GM23338 (cell line): ENCODE measurements at regions not wholly inside any gene's neighbourhood (a gene's known extent, or its start where the extent isn't known, plus 50 kb on each side); places are given as distances from the start of the nearest gene placed in this dataset.

Experiments
- ATAC-seq: fragments of 200-7000 bp; cut with Tn5 transposase; 3 replicates; pipeline ENCODE4 v1.9.1; 2020
- DNase-seq: peaks from one replicate; pipeline ENCODE4 v3.0.0-alpha.2; 2015; ENCODE audit warnings: low spot score
- H2AFZ ChIP-seq: fragments of 200-600 bp; sonication (generic); 2 replicates; pipeline ENCODE4 v1.8.0; 2016; ENCODE audit warnings: antibody characterized with exemption, mild to moderate bottlenecking, moderate library complexity
- H3F3A ChIP-seq: fragments of 200-600 bp; sonication (generic); replicated peaks from 2 replicates; pipeline ENCODE4 v1.8.0; 2017; ENCODE audit warnings: antibody characterized with exemption, mixed run types, low read depth
- H3K27ac ChIP-seq: fragments of 200-600 bp; sonication (generic); 2 replicates; pipeline ENCODE4 v1.6.1; 2016; ENCODE audit warnings: low read depth
- H3K27me3 ChIP-seq: fragments of 200-600 bp; sonication (generic); 2 replicates; pipeline ENCODE4 v1.8.0; 2016; ENCODE audit warnings: mild to moderate bottlenecking, mixed run types, moderate library complexity; ENCODE audit not compliant: insufficient read depth
- H3K36me3 ChIP-seq: fragments of 200-600 bp; sonication (generic); 2 replicates; pipeline ENCODE4 v1.8.0; 2016; ENCODE audit warnings: mild to moderate bottlenecking; ENCODE audit not compliant: insufficient read depth
- H3K4me1 ChIP-seq: fragments of 200-600 bp; sonication (generic); 2 replicates; pipeline ENCODE4 v1.8.0; 2016; ENCODE audit warnings: mild to moderate bottlenecking, moderate library complexity; ENCODE audit not compliant: insufficient read depth
- H3K4me2 ChIP-seq: fragments of 200-600 bp; sonication (generic); 2 replicates; pipeline ENCODE4 v1.7.1; 2017; ENCODE audit warnings: mixed run types
- H3K4me3 ChIP-seq: fragments of 200-600 bp; sonication (generic); 2 replicates; pipeline ENCODE4 v1.6.1; 2016; ENCODE audit warnings: mixed run types
- H3K79me2 ChIP-seq: fragments of 200-600 bp; sonication (generic); replicated peaks from 2 replicates; pipeline ENCODE4 v1.8.0; 2017; ENCODE audit warnings: mild to moderate bottlenecking; ENCODE audit not compliant: insufficient read depth
- H3K9me2 ChIP-seq: fragments of 200-600 bp; sonication (generic); 2 replicates; pipeline ENCODE4 v1.8.0; 2017; ENCODE audit not compliant: insufficient read depth
- H4K20me1 ChIP-seq: fragments of 200-600 bp; sonication (generic); replicated peaks from 2 replicates; pipeline ENCODE4 v1.8.0; 2017; ENCODE audit warnings: mild to moderate bottlenecking; ENCODE audit not compliant: insufficient read depth
- H3K27ac Mint-ChIP-seq: 2 replicates; pipeline ENCODE4 v1.8.0; 2020; ENCODE audit warnings: inconsistent platforms, mild to moderate bottlenecking, moderate library complexity, mixed read lengths
- H3K27me3 Mint-ChIP-seq: 3 replicates; pipeline ENCODE4 v1.8.0; 2022; ENCODE audit warnings: low read depth, mild to moderate bottlenecking, moderate library complexity, mixed read lengths, inconsistent platforms; ENCODE audit not compliant: insufficient read depth, poor library complexity
- H3K36me3 Mint-ChIP-seq: 3 replicates; pipeline ENCODE4 v1.8.0; 2021; ENCODE audit warnings: low read depth, mild to moderate bottlenecking, inconsistent platforms, moderate library complexity, mixed read lengths
- H3K4me1 Mint-ChIP-seq: 3 replicates; pipeline ENCODE4 v1.8.0; 2020; ENCODE audit warnings: mild to moderate bottlenecking, inconsistent platforms, mixed read lengths
- H3K4me3 Mint-ChIP-seq: 3 replicates; pipeline ENCODE4 v1.8.0; 2021; ENCODE audit warnings: moderate library complexity, mild to moderate bottlenecking, inconsistent platforms, mixed read lengths
- H3K9me3 Mint-ChIP-seq: 3 replicates; pipeline ENCODE4 v1.8.0; 2020; ENCODE audit warnings: moderate library complexity, mild to moderate bottlenecking, inconsistent platforms, mixed read lengths
- CREB1 ChIP-seq: fragments of 250-450 bp; sonication (Bioruptor Pico); IDR thresholded peaks from 2 replicates; pipeline ENCODE4 v1.5.0; 2020; ENCODE audit warnings: low read depth, mild to moderate bottlenecking, moderate library complexity
- CTCF ChIP-seq, 2 experiments: fragments of 200-600 bp in 1 of 2; sonication (generic) in 1 of 2; conservative IDR thresholded peaks; 2 replicates each; pipeline versions ENCODE4 v1.5.1 to v1.6.1; 2016 to 2017; ENCODE audit warnings: antibody characterized with exemption in 2 of 2, low read depth in 2 of 2, mild to moderate bottlenecking in 2 of 2, moderate library complexity in 1 of 2
- ETS1 ChIP-seq: IDR thresholded peaks from 2 replicates; pipeline ENCODE4 v1.6.1; 2016; ENCODE audit warnings: antibody characterized with exemption
- EZH2 ChIP-seq: fragments of 200-600 bp; sonication (generic); IDR thresholded peaks from one replicate; pipeline ENCODE4 v1.8.0; 2017; ENCODE audit warnings: antibody characterized with exemption, mild to moderate bottlenecking, low read depth; ENCODE audit not compliant: unreplicated experiment
- EZH2phosphoT487 ChIP-seq: fragments of 200-600 bp; sonication (generic); IDR thresholded peaks from one replicate; pipeline ENCODE4 v1.8.1; 2018; ENCODE audit warnings: antibody characterized with exemption; ENCODE audit not compliant: unreplicated experiment
- JUNB ChIP-seq: IDR thresholded peaks from one replicate; pipeline ENCODE4 v1.6.1; 2016; ENCODE audit warnings: antibody characterized with exemption; ENCODE audit not compliant: unreplicated experiment
- NANOG ChIP-seq: IDR thresholded peaks from 2 replicates; pipeline ENCODE4 v1.6.1; 2016; ENCODE audit warnings: antibody characterized with exemption, borderline replicate concordance
- POLR2AphosphoS5 ChIP-seq: IDR thresholded peaks from 2 replicates; pipeline ENCODE4 v1.6.1; 2016; ENCODE audit warnings: antibody characterized with exemption, low read depth
- STAT1 ChIP-seq: IDR thresholded peaks from one replicate; pipeline ENCODE4 v1.6.1; 2016; ENCODE audit warnings: antibody characterized with exemption; ENCODE audit not compliant: unreplicated experiment
- ZNF114 ChIP-seq: fragments of 250-450 bp; sonication (Bioruptor Pico); IDR thresholded peaks from 2 replicates; pipeline ENCODE4 v1.5.0; 2020; ENCODE audit warnings: mild to moderate bottlenecking, moderate library complexity
- ZNF331 ChIP-seq: fragments of 250-450 bp; sonication (Bioruptor Pico); IDR thresholded peaks from 2 replicates; pipeline ENCODE4 v1.5.0; 2020; ENCODE audit warnings: low read depth, mild to moderate bottlenecking, moderate library complexity
- TF ChIP-seq, protein P1 (sequence below): fragments of 250-450 bp; sonication (Bioruptor Pico); IDR thresholded peaks from 2 replicates; pipeline ENCODE4 v1.5.0; 2020; ENCODE audit warnings: mild to moderate bottlenecking, moderate library complexity
- TF ChIP-seq, protein P2 (sequence below): IDR thresholded peaks from one replicate; pipeline ENCODE4 v1.6.1; 2018; ENCODE audit warnings: antibody characterized with exemption; ENCODE audit not compliant: unreplicated experiment

- no peak overlapping the region for H3K4me2 ChIP-seq
- no peaks in the 10 kb centered on the region for H3K9me3 Mint-ChIP-seq
- no peaks in the 10 kb centered on the region for H4K20me1 ChIP-seq
- TF ChIP-seq ZNF114 (CRISPR knock-in tag) (no peak), JUNB (no peak), ZNF331 (CRISPR knock-in tag) (no peak), STAT1 (no peak), CTCF (conservative IDR thresholded peaks at IDR 0.05; ENCODE audit: low read depth in 2 of 2) (no peak), NANOG (no peak), ETS1 (no peak), EZH2 (no peak), EZH2phosphoT487 (no peak), POLR2AphosphoS5 (no peak), CREB1 (CRISPR knock-in tag) (no peak)
- TF ChIP-seq, protein P1, sequence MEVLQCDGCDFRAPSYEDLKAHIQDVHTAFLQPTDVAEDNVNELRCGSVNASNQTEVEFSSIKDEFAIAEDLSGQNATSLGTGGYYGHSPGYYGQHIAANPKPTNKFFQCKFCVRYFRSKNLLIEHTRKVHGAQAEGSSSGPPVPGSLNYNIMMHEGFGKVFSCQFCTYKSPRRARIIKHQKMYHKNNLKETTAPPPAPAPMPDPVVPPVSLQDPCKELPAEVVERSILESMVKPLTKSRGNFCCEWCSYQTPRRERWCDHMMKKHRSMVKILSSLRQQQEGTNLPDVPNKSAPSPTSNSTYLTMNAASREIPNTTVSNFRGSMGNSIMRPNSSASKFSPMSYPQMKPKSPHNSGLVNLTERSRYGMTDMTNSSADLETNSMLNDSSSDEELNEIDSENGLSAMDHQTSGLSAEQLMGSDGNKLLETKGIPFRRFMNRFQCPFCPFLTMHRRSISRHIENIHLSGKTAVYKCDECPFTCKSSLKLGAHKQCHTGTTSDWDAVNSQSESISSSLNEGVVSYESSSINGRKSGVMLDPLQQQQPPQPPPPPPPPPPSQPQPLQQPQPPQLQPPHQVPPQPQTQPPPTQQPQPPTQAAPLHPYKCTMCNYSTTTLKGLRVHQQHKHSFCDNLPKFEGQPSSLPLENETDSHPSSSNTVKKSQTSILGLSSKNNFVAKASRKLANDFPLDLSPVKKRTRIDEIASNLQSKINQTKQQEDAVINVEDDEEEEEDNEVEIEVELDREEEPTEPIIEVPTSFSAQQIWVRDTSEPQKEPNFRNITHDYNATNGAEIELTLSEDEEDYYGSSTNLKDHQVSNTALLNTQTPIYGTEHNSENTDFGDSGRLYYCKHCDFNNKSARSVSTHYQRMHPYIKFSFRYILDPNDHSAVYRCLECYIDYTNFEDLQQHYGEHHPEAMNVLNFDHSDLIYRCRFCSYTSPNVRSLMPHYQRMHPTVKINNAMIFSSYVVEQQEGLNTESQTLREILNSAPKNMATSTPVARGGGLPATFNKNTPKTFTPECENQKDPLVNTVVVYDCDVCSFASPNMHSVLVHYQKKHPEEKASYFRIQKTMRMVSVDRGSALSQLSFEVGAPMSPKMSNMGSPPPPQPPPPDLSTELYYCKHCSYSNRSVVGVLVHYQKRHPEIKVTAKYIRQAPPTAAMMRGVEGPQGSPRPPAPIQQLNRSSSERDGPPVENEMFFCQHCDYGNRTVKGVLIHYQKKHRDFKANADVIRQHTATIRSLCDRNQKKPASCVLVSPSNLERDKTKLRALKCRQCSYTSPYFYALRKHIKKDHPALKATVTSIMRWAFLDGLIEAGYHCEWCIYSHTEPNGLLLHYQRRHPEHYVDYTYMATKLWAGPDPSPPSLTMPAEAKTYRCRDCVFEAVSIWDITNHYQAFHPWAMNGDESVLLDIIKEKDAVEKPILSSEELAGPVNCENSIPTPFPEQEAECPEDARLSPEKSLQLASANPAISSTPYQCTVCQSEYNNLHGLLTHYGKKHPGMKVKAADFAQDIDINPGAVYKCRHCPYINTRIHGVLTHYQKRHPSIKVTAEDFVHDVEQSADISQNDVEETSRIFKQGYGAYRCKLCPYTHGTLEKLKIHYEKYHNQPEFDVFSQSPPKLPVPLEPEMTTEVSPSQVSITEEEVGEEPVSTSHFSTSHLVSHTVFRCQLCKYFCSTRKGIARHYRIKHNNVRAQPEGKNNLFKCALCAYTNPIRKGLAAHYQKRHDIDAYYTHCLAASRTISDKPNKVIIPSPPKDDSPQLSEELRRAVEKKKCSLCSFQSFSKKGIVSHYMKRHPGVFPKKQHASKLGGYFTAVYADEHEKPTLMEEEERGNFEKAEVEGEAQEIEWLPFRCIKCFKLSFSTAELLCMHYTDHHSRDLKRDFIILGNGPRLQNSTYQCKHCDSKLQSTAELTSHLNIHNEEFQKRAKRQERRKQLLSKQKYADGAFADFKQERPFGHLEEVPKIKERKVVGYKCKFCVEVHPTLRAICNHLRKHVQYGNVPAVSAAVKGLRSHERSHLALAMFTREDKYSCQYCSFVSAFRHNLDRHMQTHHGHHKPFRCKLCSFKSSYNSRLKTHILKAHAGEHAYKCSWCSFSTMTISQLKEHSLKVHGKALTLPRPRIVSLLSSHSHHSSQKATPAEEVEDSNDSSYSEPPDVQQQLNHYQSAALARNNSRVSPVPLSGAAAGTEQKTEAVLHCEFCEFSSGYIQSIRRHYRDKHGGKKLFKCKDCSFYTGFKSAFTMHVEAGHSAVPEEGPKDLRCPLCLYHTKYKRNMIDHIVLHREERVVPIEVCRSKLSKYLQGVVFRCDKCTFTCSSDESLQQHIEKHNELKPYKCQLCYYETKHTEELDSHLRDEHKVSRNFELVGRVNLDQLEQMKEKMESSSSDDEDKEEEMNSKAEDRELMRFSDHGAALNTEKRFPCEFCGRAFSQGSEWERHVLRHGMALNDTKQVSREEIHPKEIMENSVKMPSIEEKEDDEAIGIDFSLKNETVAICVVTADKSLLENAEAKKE = no peak
- TF ChIP-seq, protein P2, sequence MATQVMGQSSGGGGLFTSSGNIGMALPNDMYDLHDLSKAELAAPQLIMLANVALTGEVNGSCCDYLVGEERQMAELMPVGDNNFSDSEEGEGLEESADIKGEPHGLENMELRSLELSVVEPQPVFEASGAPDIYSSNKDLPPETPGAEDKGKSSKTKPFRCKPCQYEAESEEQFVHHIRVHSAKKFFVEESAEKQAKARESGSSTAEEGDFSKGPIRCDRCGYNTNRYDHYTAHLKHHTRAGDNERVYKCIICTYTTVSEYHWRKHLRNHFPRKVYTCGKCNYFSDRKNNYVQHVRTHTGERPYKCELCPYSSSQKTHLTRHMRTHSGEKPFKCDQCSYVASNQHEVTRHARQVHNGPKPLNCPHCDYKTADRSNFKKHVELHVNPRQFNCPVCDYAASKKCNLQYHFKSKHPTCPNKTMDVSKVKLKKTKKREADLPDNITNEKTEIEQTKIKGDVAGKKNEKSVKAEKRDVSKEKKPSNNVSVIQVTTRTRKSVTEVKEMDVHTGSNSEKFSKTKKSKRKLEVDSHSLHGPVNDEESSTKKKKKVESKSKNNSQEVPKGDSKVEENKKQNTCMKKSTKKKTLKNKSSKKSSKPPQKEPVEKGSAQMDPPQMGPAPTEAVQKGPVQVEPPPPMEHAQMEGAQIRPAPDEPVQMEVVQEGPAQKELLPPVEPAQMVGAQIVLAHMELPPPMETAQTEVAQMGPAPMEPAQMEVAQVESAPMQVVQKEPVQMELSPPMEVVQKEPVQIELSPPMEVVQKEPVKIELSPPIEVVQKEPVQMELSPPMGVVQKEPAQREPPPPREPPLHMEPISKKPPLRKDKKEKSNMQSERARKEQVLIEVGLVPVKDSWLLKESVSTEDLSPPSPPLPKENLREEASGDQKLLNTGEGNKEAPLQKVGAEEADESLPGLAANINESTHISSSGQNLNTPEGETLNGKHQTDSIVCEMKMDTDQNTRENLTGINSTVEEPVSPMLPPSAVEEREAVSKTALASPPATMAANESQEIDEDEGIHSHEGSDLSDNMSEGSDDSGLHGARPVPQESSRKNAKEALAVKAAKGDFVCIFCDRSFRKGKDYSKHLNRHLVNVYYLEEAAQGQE = no peak
- H2AFZ ChIP-seq = no peak overlapping the region
- H3K27me3 ChIP-seq = no peaks in the 10 kb centered on the region
- DNase-seq (no peak), ATAC-seq (no peak)
- no peak overlapping the region for H3K4me3 ChIP-seq
- H3K36me3 ChIP-seq = no peaks in the 10 kb centered on the region
- no peak overlapping the region for H3K27ac ChIP-seq
- H3K4me1 ChIP-seq = peaks cover 4% of the 10 kb centered on the region; the same call in 1 of the 2 replicates
- no peaks in the 10 kb centered on the region for H3K36me3 Mint-ChIP-seq
- H3K9me2 ChIP-seq = peaks cover 6% of the 10 kb centered on the region; the same call in 1 of the 2 replicates
- H3K4me3 Mint-ChIP-seq = no peak overlapping the region
- peaks cover 2% of the 10 kb centered on the region for H3K27me3 Mint-ChIP-seq
- peaks cover 6% of the 10 kb centered on the region; the same call in 1 of the 3 replicates for H3K4me1 Mint-ChIP-seq
- no peaks in the 10 kb centered on the region for H3K79me2 ChIP-seq
- no peak overlapping the region for H3K27ac Mint-ChIP-seq
- H3F3A ChIP-seq = no peaks in the 10 kb centered on the region
These were observed 83.6 kb downstream of the CCR1 start for GRCh38 chr3:46124216-46125177.
